ENCODE measurements at regions not wholly inside any gene's neighbourhood (a gene's known extent, or its start where the extent isn't known, plus 50 kb on each side); places are given as distances from the start of the nearest gene placed in this dataset.
"Not testable (repeated sequence)": the region's sequence is repeated elsewhere in the genome, so short reads cannot be mapped to it uniquely, and the experiment has no call there.

- no peak for DNase-seq
These were observed 1380.4 kb downstream of the STIM2 start for GRCh38 chr4:28241021-28241420.

DNA sequence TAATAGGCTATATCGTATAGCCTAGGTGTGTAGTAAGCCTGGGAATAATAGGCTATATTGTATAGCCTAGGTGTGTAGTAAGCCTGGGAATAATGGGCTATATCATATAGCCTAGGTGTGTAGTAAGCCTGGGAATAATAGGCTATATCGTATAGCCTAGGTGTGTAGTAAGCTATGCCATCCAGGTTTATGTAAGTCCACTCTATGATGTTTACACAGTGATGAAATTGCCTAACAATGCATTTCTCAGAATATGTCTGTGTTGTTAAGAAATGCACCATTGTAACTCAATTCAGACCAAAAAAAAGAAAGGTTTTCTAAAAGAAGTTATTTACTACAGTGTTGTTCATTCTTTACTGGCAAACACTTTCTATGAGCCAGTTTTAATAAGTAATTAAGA is 1387.2 kb downstream of the STIM2 start:
- DNase-seq: no peak

- DNase-seq: no peak
These were observed 1387.6 kb downstream of the STIM2 start for GRCh38 chr4:28248269-28248668.

DNA sequence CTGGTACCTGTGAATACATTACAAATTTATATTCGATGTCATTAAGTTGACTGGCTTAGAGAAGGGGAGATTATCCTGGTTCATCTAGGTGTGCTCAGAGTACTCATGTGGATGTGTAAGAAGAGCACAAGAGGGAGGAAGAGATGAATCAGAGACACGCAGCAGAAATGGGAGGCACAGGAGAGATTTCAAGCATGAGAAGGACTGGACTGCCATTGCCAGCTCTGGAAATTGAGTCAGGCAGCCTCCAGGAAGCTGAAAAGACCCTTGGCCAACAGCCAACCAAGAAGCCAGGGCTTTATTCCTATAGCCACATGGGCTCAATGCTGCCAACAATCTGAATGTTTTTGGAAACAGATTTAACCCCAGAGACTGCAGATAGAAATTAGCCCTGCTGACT is 1390.0 kb downstream of the STIM2 start:
- DNase-seq: no peak

DNA sequence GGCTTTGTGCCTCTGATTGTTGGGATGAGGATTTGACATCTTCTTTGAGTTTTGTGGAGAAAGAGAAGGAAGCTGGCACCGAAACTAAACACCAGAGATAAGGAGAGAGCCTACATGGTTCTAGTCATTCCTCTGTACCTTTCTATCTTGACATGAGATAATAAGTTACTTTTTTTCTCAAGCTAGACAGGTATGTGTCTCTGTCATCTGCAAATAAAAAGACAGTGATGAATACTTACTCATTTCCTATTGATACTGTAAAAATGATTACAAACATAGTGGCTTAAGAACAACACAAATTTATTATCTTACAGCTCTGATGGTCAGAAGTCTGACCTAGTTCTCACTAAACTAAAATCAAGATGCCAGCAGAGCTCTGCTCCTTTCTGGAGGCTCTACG is 1391.2 kb downstream of the STIM2 start:
- no peak for DNase-seq

DNA sequence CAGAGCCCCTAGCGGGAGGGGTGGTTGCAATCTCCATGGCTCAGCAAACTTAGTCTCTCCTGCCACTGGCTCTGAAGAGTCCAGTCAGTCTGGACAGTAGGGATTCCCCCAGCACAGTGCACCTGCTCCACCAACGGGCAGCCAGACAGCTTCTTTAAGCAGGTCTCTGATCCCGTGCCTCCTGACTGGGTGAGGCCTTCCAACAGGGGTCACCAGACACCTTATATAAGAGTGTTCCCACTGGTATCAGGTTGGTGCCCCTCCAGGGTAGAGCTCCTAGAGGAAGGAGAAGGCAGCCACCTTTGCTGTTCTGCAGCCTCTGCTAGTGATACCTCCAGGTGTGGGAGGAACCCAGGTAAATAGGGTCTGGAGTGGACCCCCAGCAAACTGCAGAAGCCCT is 1393.4 kb downstream of the STIM2 start:
- DNase-seq: no peak

GRCh38 chr4:28256295-28256694 is 1395.7 kb downstream of the STIM2 start:
- no peak for DNase-seq

DNA sequence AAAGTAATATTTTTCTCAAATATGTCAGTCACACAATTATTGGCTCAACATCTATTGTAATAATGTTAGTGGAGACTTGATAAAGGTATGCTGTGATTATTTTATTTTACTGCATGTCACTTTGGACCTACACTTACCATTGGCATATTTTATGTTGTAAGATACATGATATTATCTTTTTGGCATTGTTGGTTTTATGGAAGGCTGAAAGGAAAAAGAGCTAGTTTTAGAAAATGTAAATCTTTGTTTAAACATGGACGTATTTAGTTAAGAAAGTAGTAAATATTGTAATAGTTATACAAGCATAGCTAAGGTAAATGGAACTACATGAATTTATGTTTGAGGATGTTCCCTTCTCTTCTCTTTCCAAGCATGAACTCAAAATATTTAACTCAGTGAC is 1399.3 kb downstream of the STIM2 start:
- DNase-seq: no peak

DNA sequence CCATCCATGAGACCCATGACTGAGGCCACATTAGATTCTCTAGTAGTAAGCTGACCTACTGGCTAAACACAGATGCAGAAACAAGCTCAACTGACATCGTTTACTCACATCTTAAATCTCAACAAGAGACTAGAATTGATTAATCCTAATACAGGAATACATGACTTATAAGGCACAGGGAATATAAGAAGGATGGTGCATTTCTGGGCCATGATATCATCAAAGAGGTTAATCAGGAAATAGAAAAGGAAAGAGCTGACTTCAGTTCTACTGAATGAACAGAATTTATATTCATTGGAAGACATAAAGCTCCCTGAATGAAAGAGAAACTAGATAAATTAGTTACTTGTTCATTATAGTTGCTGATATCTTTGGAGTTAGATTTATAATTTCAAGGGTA is 1406.5 kb downstream of the STIM2 start:
- DNase-seq: no peak

DNA sequence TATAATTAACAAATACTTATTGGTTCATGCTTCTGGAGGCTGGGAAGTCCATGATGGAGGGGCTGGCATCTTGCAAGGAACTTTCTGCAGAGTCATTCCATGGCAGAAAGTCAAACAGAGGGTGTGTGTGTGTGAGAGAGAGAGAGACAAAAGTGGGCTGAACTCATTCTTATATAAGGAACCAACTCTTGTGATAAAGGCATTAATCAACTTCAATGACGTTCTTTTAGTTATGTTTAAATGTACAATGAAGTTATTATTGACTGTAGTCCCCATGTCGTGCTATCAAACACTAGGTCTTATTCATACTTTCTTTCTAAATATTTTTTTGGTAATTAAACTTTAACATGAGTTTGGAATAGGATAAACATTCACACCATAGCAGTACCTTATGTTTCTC is 1408.8 kb downstream of the STIM2 start:
- DNase-seq: no peak

- DNase-seq: no peak
These were observed 1417.3 kb downstream of the STIM2 start for GRCh38 chr4:28277931-28278330.

- DNase-seq: no peak
These were observed 1418.0 kb downstream of the STIM2 start for GRCh38 chr4:28278676-28279075.

GRCh38 chr4:28279249-28279648 is 1418.6 kb downstream of the STIM2 start:
- DNase-seq: no peak

DNA sequence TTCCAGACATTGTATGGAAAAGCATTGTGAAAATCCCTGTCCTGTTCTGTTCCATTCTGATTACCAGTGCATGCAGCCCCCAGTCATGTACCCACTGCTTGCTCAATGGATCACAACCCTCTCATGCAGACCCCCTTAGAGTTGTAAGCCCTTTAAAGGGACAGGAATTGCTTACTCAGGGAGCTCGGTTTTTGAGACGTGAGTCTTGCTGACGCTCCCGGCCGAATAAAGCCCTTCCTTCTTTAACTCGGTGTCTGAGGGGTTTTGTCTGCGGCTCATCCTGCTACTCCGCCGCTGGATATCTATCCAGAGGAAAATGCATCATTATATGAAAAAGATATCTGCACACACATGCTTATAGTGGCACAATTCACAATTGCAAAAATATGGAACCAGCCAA is 1425.6 kb downstream of the STIM2 start:
- DNase-seq: not testable (repeated sequence)

DNA sequence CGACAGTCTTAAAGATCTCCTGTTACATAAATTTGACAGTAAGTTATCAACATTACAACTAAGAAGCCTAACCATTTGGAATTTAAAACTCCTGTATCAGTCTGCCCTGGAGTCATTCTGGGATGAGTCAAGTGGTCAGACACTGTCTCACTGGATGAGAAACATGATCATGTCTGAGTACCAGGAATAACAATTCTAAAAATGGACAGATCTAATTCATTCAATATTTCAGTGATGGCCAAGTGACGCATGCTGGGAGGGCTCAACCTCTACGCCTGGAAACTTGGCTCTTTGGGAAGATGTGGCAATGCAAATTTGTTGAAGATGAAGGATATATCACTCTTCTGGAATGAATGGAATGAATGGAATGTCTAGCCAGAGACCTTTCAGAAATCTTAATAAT is 1427.2 kb downstream of the STIM2 start:
- DNase-seq: peak; percentile 95

DNA sequence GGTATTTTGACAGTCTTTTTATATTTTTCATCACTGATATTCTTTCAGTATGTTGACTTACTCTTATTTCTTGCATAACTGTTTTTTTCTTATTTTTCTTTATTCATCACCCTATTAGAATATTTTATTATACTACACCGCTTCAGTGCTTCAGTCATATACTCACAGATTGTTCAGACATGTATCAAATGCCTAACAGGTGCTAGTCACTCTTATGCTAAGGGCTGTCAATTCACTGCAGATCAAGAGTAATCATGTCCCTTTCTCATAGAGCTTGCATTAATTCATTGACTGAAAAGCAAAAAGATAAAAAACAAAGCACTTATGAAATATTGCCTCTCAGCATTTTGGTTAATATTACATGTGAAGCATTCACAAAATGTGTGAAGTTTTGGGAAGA is 1435.6 kb downstream of the STIM2 start:
- DNase-seq: no peak

DNA sequence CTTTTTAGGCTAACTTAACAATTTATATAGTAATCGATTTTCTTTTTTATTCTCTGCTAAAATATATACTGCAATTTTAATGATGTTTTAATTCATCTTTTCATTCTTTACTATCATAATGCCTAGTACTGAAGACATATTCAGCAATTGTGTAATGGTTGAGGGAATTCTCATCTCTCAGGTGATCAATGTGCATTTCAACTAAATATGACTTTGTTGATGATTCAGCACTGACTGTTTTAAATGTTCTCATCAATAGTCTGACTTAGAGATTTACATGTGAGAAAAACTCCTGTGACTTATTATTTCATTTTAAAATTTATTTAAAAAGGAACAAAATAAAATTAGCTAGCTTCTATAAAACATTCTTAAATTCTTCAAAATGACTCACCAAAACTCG is 1450.3 kb downstream of the STIM2 start:
- DNase-seq: no peak

- not testable (repeated sequence) for DNase-seq
These were observed 1451.9 kb downstream of the STIM2 start for GRCh38 chr4:28312497-28312896.

- DNase-seq: no peak
These were observed 1453.4 kb downstream of the STIM2 start for GRCh38 chr4:28313729-28314713.

- DNase-seq: no peak
These were observed 1456.6 kb downstream of the STIM2 start for GRCh38 chr4:28317221-28317620.

DNA sequence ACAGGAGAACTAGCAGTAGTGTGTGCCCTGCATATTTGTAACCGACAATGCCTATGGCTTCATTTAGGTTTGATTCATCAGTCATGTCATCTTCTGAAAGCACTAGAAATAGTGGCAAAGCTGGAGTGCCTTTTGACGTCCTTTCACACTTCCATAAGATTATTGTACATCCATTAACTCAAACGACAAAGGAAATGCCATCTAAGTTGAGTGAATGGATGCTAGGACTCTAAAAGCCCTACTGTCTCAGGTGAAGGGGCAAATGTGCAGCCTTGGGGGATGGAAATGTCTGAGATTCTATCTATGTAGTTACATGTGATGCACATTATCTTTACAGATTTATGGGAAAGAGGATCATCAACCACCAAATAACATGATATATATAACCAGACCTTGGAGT is 1473.6 kb downstream of the STIM2 start:
- DNase-seq: no peak

DNA sequence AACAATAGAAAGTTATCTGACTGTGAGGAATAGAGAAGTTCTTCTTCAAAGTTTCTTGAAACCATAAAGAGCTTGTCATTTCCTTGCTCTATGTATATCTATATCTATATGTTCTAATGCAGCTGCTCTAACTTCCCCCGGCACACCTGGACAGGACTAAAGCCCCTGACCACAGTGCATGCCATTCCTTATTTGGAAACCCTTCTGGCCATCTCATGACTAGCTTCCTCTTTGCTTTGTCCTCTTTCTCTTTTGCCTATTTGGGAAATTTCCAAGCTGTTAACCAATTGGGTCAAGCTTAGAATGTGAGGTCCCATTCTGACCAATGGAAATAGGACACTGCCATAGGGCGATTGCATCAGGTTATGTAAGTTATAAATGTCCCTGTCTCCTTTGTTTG is 1481.1 kb downstream of the STIM2 start:
- DNase-seq: no peak

DNA sequence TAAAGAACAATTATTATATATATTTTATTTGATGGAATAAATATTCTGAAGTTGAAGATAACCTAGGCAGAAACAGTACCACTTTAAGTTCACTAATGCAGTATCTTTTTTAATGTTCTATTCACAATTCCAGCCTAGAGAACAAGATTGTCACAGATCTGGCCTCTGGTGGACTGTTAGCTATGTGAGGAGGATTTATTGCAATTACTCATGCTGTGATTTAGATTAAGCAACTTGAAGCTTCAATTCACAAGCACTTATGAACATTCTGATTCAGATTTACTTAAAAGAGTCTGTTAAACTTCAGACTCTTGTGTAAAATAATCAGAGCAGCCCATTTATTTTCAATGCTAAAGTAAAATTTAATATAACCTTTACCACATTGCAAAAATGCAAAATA is 1489.8 kb downstream of the STIM2 start:
- DNase-seq: no peak

DNA sequence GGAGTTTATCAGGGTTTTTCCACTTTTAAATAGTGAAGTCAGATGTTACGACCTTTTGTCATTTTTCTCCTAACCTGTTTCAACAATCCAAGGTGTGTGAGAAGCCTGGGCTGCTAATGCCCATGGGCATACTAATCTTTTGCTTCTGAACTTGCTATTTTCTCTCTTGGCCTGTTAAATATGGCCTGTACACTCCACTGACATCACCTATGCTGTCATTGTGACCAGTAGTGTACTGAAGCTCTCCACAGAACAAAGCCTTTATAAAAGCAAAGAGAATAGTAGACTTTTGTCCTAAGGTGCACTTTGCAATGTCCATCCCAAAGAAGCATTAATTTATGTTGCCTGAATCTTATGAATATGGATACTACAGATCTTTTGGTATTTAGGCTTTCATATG is 1490.5 kb downstream of the STIM2 start:
- DNase-seq: no peak

GRCh38 chr4:28351826-28352225 is 1491.2 kb downstream of the STIM2 start:
- no peak for DNase-seq

All from amniotic stem cell (primary cell).